Fibroblast of gingiva (primary cell): ENCODE measurements at regions not wholly inside any gene's neighbourhood (a gene's known extent, or its start where the extent isn't known, plus 50 kb on each side); places are given as distances from the start of the nearest gene placed in this dataset.
"Not testable (repeated sequence)": the region's sequence is repeated elsewhere in the genome, so short reads cannot be mapped to it uniquely, and the experiment has no call there.

Source experiments
- DNase-seq: peaks from one replicate; pipeline ENCODE4 v3.0.0-alpha.2; 2011; ENCODE audit warnings: low read depth

GRCh38 chr1:90824551-90824950 lies 107.4 kb upstream of the BARHL2 start:
- DNase-seq: no peak

- no peak for DNase-seq
Measured at GRCh38 chr1:90823686-90824085, 106.6 kb upstream of the BARHL2 start.

GRCh38 chr1:90821788-90822359 lies 104.8 kb upstream of the BARHL2 start:
- no peak for DNase-seq

- DNase-seq: no peak
Measured at GRCh38 chr1:90821152-90821787, 104.2 kb upstream of the BARHL2 start.

GRCh38 chr1:90820745-90821144 lies 103.6 kb upstream of the BARHL2 start:
- no peak for DNase-seq

GRCh38 chr1:90817399-90817798 lies 100.3 kb upstream of the BARHL2 start:
- DNase-seq: no peak

GRCh38 chr1:90812237-90812636 lies 95.1 kb upstream of the BARHL2 start:
- not testable (repeated sequence) for DNase-seq

- not testable (repeated sequence) for DNase-seq
Measured at GRCh38 chr1:90811444-90811950, 94.4 kb upstream of the BARHL2 start.

- DNase-seq: no peak
Measured at GRCh38 chr1:90810681-90811080, 93.6 kb upstream of the BARHL2 start.

- DNase-seq: no peak
Measured at GRCh38 chr1:90809996-90810395, 92.9 kb upstream of the BARHL2 start.

GRCh38 chr1:90809093-90809492 lies 92.0 kb upstream of the BARHL2 start:
- no peak for DNase-seq

- DNase-seq: no peak
Measured at GRCh38 chr1:90807329-90807728, 90.2 kb upstream of the BARHL2 start.

GRCh38 chr1:90802622-90803021 lies 85.5 kb upstream of the BARHL2 start:
- no peak for DNase-seq

- DNase-seq: no peak
Measured at GRCh38 chr1:90800012-90800717, 83.1 kb upstream of the BARHL2 start.

- DNase-seq: no peak
Measured at GRCh38 chr1:90799326-90799725, 82.2 kb upstream of the BARHL2 start.

- no peak for DNase-seq
Measured at GRCh38 chr1:90798883-90799282, 81.8 kb upstream of the BARHL2 start.

GRCh38 chr1:90798344-90798743 lies 81.2 kb upstream of the BARHL2 start:
- no peak for DNase-seq

- no peak for DNase-seq
Measured at GRCh38 chr1:90795431-90795830, 78.3 kb upstream of the BARHL2 start.

GRCh38 chr1:90786709-90787108 lies 69.6 kb upstream of the BARHL2 start:
- no peak for DNase-seq

GRCh38 chr1:90784186-90784847 lies 67.2 kb upstream of the BARHL2 start:
- no peak for DNase-seq

GRCh38 chr1:90783181-90783580 lies 66.1 kb upstream of the BARHL2 start:
- DNase-seq: no peak

GRCh38 chr1:90782046-90782445 lies 64.9 kb upstream of the BARHL2 start:
- DNase-seq: no peak

GRCh38 chr1:90781534-90781933 lies 64.4 kb upstream of the BARHL2 start:
- DNase-seq: no peak
